ENCODE measurements at regions not wholly inside any gene's neighbourhood (a gene's known extent, or its start where the extent isn't known, plus 50 kb on each side); places are given as distances from the start of the nearest gene placed in this dataset.

GRCh38 chr5:96079075-96079474, 117.4 kb upstream of the ELL2 start:
- no peak overlapping the region for H3K27ac ChIP-seq
- TF ChIP-seq, protein P1, sequence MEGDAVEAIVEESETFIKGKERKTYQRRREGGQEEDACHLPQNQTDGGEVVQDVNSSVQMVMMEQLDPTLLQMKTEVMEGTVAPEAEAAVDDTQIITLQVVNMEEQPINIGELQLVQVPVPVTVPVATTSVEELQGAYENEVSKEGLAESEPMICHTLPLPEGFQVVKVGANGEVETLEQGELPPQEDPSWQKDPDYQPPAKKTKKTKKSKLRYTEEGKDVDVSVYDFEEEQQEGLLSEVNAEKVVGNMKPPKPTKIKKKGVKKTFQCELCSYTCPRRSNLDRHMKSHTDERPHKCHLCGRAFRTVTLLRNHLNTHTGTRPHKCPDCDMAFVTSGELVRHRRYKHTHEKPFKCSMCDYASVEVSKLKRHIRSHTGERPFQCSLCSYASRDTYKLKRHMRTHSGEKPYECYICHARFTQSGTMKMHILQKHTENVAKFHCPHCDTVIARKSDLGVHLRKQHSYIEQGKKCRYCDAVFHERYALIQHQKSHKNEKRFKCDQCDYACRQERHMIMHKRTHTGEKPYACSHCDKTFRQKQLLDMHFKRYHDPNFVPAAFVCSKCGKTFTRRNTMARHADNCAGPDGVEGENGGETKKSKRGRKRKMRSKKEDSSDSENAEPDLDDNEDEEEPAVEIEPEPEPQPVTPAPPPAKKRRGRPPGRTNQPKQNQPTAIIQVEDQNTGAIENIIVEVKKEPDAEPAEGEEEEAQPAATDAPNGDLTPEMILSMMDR (conservative IDR thresholded peaks at IDR 0.05), result no peak

DNA sequence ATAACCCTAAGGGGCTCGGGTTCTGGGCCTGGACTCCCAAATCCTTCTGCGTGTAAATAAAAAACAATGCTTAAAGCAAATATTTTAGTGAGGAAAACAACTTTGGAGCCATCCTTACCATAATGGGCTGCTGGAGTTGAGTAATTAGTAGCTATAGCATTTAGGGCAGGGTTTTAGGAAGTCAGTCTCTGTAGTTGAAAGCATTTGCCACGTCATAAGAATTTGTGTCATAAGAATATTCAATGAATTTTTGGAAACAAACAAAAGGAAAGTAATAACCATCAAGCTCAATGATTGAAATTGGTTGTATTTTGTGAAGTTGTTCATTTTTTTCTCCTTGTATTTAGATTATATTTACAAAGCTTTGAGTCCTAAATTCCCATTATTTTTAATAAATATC, 114.8 kb upstream of the ELL2 start:
- no peak overlapping the region for H3K27ac ChIP-seq
- TF ChIP-seq, protein P1 (conservative IDR thresholded peaks at IDR 0.05), result no peak

DNA sequence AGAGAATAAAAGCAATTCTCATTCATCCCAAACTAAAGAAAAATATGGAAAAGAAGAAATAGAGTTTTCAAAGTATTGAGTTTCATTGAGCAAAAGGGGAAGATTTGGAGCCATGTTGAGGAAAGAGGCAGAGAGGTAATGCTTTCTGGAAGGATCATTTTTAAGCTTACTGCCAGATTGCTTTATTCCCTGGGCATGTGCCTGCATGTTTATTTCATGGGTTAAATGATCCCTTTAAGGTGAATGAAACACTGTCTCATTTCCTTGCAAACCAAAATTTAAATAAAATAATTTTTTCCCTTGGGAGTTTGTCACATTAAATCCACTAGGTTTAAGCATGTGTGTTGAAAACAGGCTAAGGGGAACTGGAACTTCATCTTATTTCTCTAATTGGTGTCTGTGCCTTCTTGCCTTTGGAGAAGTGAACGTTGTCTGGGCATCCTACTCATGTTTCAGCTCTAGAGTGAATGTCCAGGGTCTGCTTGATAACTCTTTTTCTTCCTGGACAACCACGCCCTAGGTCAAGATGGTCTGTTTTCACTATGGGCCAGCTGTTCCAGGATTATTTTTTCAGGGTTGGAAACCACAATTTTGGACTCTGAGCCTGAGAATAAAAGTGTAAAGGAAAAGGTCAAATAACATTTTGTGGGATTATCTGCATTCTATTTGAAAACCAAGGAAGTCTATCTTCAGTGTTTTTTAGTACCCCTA, 114.1 kb upstream of the ELL2 start:
- TF ChIP-seq, protein P1 (conservative IDR thresholded peaks at IDR 0.05), result no peak
- H3K27ac ChIP-seq, result no peak overlapping the region

- TF ChIP-seq, protein P1 (conservative IDR thresholded peaks at IDR 0.05), result no peak
- no peak overlapping the region for H3K27ac ChIP-seq
Observed at GRCh38 chr5:96074870-96075269, 113.2 kb upstream of the ELL2 start.

- TF ChIP-seq, protein P1 (conservative IDR thresholded peaks at IDR 0.05), result no peak
- no peak overlapping the region for H3K27ac ChIP-seq
Observed at GRCh38 chr5:96074460-96074859, 112.8 kb upstream of the ELL2 start.

DNA sequence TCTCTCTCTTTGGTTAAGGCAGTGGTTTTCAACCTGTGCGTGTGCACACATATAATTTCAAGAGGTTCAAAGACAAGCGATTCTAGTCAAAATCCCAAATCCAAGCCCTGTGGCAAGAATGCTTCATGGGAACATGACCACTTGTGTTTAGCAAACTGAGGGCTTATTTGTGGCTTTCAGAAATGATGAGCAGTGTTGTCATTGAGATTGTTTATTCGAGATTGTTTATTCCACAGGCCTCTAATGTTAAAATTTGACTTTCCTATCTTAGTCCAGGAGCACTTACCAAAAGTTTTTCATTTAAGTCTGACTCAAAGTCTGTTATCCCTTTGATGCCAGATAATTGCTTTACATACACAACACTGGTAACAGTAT, 111.1 kb upstream of the ELL2 start:
- TF ChIP-seq, protein P1 (conservative IDR thresholded peaks at IDR 0.05), result no peak
- no peak overlapping the region for H3K27ac ChIP-seq

DNA sequence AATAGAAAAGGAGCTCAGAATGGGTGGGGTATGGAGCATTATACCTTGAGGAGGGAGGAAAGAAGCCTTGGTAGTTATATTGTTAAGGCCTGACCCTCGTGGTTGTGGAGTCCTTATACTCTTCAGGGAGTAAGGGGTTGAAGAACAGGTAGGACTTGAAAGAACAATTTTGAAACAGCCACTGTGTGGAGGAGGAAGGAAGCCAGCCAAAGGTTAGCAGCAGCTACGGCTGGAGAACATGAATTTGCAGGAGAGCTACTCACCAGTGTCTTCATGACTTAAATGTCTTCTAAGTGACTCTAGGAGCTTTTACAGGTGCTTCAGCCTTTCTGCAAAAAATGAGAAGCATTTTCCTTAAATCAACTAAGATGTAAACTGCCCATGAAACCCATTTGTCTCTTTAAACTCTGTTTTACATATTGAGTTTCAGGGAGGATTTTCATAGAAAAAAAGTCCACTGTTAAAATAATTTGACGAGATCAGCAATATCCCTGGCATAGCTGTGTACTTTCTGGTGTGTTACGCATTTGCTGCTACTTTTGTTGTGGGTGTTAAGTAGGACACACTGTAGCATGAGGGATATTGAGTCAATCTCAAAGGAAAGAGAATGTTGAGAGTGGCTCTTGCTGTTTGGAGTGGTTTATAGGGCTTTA, 110.6 kb upstream of the ELL2 start:
- no peak overlapping the region for H3K27ac ChIP-seq
- TF ChIP-seq, protein P1 (conservative IDR thresholded peaks at IDR 0.05), result no peak

Data from VCaP (cell line).